ENCODE measurements at regions not wholly inside any gene's neighbourhood (a gene's known extent, or its start where the extent isn't known, plus 50 kb on each side); places are given as distances from the start of the nearest gene placed in this dataset.
A peak's percentile ranks its signal among the peaks of the same experiment; 100 is the strongest.

GRCh38 chr2:2764001-2764355 lies 432.9 kb upstream of the MYT1L start:
- ChIA-PET CTCF (no interaction called here), POLR2A (no interaction called here)
- no peak overlapping the region for H3K9ac ChIP-seq
- H3K27me3 ChIP-seq (ENCODE audit: insufficient read depth): no peaks in the 10 kb centered on the region
- H3K4me2 ChIP-seq: no peak overlapping the region
- peaks cover 0 to 14% of the 10 kb centered on the region in 2 experiments; a peak in 1 of 4 replicates for H3K4me1 ChIP-seq (ENCODE audit: control insufficient read depth in 1 of 2, insufficient read depth in 2 of 2, low read depth in 1 of 2, low read length in 1 of 2)
- DNase-seq: no peak
- no peaks in the 10 kb centered on the region for H3K9me2 ChIP-seq
- H3F3A ChIP-seq (replicated peaks; ENCODE audit: insufficient read depth): no peaks in the 10 kb centered on the region
- 25% methylated on average over 4 of the region's 5 CpGs for WGBS (ENCODE audit: low lambda C conversion rate)
- TF ChIP-seq FOSL2 (IDR thresholded peaks at IDR 0.05; ENCODE audit: borderline replicate concordance, low read depth) (no peak), GABPA (IDR thresholded peaks at IDR 0.05; ENCODE audit: low read depth) (no peak), MAX (IDR thresholded peaks at IDR 0.05; ENCODE audit: low read depth) (no peak), FOXM1 (IDR thresholded peaks at IDR 0.05; ENCODE audit: low read depth) (no peak), CHD2 (IDR thresholded peaks at IDR 0.05; ENCODE audit: low read length, partially characterized antibody) (no peak), ELF1 (IDR thresholded peaks at IDR 0.05) (no peak), CTCF (IDR thresholded peaks at IDR 0.05) (no peak), PBX3 (IDR thresholded peaks at IDR 0.05) (no peak), NRF1 (IDR thresholded peaks at IDR 0.05; ENCODE audit: low read depth, low read length) (no peak), USF2 (IDR thresholded peaks at IDR 0.05; ENCODE audit: borderline replicate concordance, low read depth, low read length) (no peak)
- H3K79me2 ChIP-seq (ENCODE audit: insufficient read depth): no peaks in the 10 kb centered on the region
- no peaks in the 10 kb centered on the region for H4K20me1 ChIP-seq (ENCODE audit: insufficient read depth)
- H3K4me3 ChIP-seq (ENCODE audit: low read depth in 2 of 2, low read length in 1 of 2): no peak overlapping the region
- H3K9me3 ChIP-seq: no peaks in the 10 kb centered on the region
- no peak overlapping the region; a peak in 1 of 4 replicates for H3K27ac ChIP-seq (ENCODE audit: low read depth in 2 of 2, low read length in 1 of 2)
- H2AFZ ChIP-seq (ENCODE audit: low read depth): no peak overlapping the region
- H3K36me3 ChIP-seq (replicated peaks in 1 of 2; ENCODE audit: control insufficient read depth in 1 of 2, insufficient read depth in 2 of 2, low read length in 1 of 2): no peaks in the 10 kb centered on the region

GRCh38 chr2:2763351-2764000 lies 432.4 kb upstream of the MYT1L start:
- Histone ChIP-seq H3K27me3 (ENCODE audit: insufficient read depth) (no peaks in the 10 kb centered on the region), H3F3A (replicated peaks; ENCODE audit: insufficient read depth) (no peaks in the 10 kb centered on the region), H3K9ac (no peak overlapping the region), H3K79me2 (ENCODE audit: insufficient read depth) (no peaks in the 10 kb centered on the region), H3K9me3 (no peaks in the 10 kb centered on the region), H3K4me2 (no peak overlapping the region), H3K36me3 (replicated peaks in 1 of 2; ENCODE audit: control insufficient read depth in 1 of 2, insufficient read depth in 2 of 2, low read length in 1 of 2) (no peaks in the 10 kb centered on the region), H4K20me1 (ENCODE audit: insufficient read depth) (no peaks in the 10 kb centered on the region), H3K4me3 (ENCODE audit: low read depth in 2 of 2, low read length in 1 of 2) (no peak overlapping the region), H3K27ac (ENCODE audit: low read depth in 2 of 2, low read length in 1 of 2) (peak overlapping the region in 1 of 2 experiments; percentile 11; a peak in 1 of 4 replicates), H2AFZ (ENCODE audit: low read depth) (no peak overlapping the region), H3K4me1 (ENCODE audit: control insufficient read depth in 1 of 2, insufficient read depth in 2 of 2, low read depth in 1 of 2, low read length in 1 of 2) (peaks cover 0 to 14% of the 10 kb centered on the region in 2 experiments; a peak in 1 of 4 replicates), H3K9me2 (no peaks in the 10 kb centered on the region)
- ChIA-PET POLR2A (no interaction called here), CTCF (interaction anchor here (0.6 kb wide), 1 partner anchor 545 kb away, joined by 3 read pairs; no protein-coding TSS in a partner anchor)
- no peak for TF ChIP-seq MAX (IDR thresholded peaks at IDR 0.05; ENCODE audit: low read depth)
- WGBS (ENCODE audit: low lambda C conversion rate): 59% methylated on average over 23 of the region's 25 CpGs
- DNase-seq: peak; percentile 47
